Type B pancreatic cell (in vitro differentiated cells): ENCODE measurements at regions not wholly inside any gene's neighbourhood (a gene's known extent, or its start where the extent isn't known, plus 50 kb on each side); places are given as distances from the start of the nearest gene placed in this dataset.
"Not testable (repeated sequence)": the region's sequence is repeated elsewhere in the genome, so short reads cannot be mapped to it uniquely, and the experiment has no call there.

Experiments used
- DNase-seq: peaks from one replicate; pipeline ENCODE4 v3.0.0; 2021; ENCODE audit warnings: mixed read lengths; ENCODE audit not compliant: unreplicated experiment; ENCODE audit errors: extremely low spot score
- H3K27ac Mint-ChIP-seq: 2 replicates; pipeline ENCODE4 v1.8.0; 2021; ENCODE audit warnings: mild to moderate bottlenecking, mixed read lengths
- H3K27me3 Mint-ChIP-seq: 2 replicates; pipeline ENCODE4 v1.8.0; 2021; ENCODE audit warnings: mixed read lengths
- H3K36me3 Mint-ChIP-seq: 2 replicates; pipeline ENCODE4 v1.8.0; 2021; ENCODE audit warnings: mixed read lengths
- H3K4me1 Mint-ChIP-seq: one replicate; pipeline ENCODE4 v1.8.0; 2021; ENCODE audit warnings: mixed read lengths; ENCODE audit not compliant: unreplicated experiment
- H3K4me3 Mint-ChIP-seq: 2 replicates; pipeline ENCODE4 v1.8.0; 2021; ENCODE audit warnings: mild to moderate bottlenecking, mixed read lengths
- H3K9me3 Mint-ChIP-seq: 2 replicates; pipeline ENCODE4 v1.8.0; 2021; ENCODE audit warnings: mixed read lengths
- CTCF ChIP-seq: fragments of 200-600 bp; sonication (generic); conservative IDR thresholded peaks from 2 replicates; pipeline ENCODE4 v1.5.0; 2021; ENCODE audit warnings: antibody characterized with exemption, mild to moderate bottlenecking

- Mint-ChIP-seq H3K4me3 (no peak overlapping the region), H3K36me3 (no peaks in the 10 kb centered on the region), H3K27ac (no peak overlapping the region), H3K4me1 (peaks cover 9% of the 10 kb centered on the region), H3K9me3 (no peaks in the 10 kb centered on the region), H3K27me3 (no peaks in the 10 kb centered on the region)
- no peak for TF ChIP-seq CTCF
- no peak for DNase-seq
Measured at GRCh38 chr18:59800897-59801296, 98.9 kb upstream of the PMAIP1 start.

DNA sequence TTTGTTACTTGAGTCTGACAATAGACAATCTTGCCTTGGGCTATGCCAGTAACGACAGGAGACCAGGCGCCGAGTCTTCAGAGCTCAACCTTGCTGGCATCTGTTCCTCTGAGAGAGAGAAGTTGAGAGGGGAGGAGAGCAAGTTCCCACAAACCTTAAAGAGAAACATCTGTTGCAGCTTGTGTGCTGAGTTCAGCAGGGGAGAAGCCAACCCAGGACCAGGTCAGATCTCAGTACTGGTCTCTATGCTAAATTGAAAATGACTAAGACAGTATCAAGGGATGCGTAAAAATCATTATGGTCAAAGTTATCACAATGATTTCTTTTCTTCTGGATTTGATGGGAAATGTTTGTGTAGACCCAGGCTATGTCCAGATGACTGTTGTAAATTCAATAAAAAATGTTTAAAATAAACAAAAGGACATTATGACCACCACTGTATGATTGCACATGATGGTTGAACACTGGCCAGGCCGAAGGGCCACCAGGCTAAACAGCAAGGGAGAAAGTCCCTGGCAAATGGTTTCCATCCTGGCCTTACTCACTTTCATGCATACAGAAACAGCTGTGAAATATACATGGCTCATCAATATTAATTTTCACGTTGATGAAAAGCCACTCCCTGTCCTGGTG is 100.3 kb upstream of the PMAIP1 start:
- Mint-ChIP-seq H3K4me3 (no peak overlapping the region), H3K36me3 (no peaks in the 10 kb centered on the region), H3K9me3 (no peaks in the 10 kb centered on the region), H3K4me1 (peaks cover 9% of the 10 kb centered on the region), H3K27ac (no peak overlapping the region), H3K27me3 (no peaks in the 10 kb centered on the region)
- DNase-seq: no peak
- no peak for TF ChIP-seq CTCF

- no peaks in the 10 kb centered on the region for H3K27me3 Mint-ChIP-seq
- no peak overlapping the region for H3K4me3 Mint-ChIP-seq
- no peaks in the 10 kb centered on the region for H3K36me3 Mint-ChIP-seq
- no peaks in the 10 kb centered on the region for H3K9me3 Mint-ChIP-seq
- peaks cover 5% of the 10 kb centered on the region for H3K4me1 Mint-ChIP-seq
- DNase-seq: no peak
- no peak for TF ChIP-seq CTCF
- H3K27ac Mint-ChIP-seq: no peak overlapping the region
Measured at GRCh38 chr18:59795882-59796281, 98.7 kb upstream of the CCBE1 start.

DNA sequence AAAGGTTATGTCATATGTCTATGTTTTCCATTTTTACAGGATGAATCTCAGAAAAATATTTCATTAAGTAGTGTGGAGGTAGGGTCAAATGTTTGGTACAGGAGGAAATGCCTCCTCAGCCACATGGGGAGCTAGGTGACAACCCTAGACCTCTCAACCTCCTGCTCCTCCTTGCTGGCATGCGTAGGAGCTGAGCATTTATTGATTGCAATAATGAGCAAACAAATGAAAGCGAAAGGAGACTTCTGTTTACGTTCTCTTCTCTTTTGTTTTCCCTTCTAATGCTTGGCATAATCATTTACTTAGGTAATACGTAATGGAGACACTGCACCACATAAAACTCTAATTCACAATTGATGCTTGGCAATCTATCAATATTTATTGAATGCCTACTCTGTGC is 95.1 kb upstream of the CCBE1 start:
- Mint-ChIP-seq H3K9me3 (no peaks in the 10 kb centered on the region), H3K27ac (no peak overlapping the region), H3K36me3 (no peaks in the 10 kb centered on the region), H3K4me3 (no peak overlapping the region), H3K4me1 (peaks cover 13% of the 10 kb centered on the region), H3K27me3 (peaks cover 3% of the 10 kb centered on the region)
- no peak for DNase-seq
- no peak for TF ChIP-seq CTCF

- DNase-seq, H3K4me3 Mint-ChIP-seq, H3K27me3 Mint-ChIP-seq, H3K36me3 Mint-ChIP-seq, H3K9me3 Mint-ChIP-seq, H3K27ac Mint-ChIP-seq: not testable (repeated sequence)
- H3K4me1 Mint-ChIP-seq: peaks cover 13% of the 10 kb centered on the region
Measured at GRCh38 chr18:59790346-59790936, 93.2 kb upstream of the CCBE1 start.

- Mint-ChIP-seq H3K36me3 (no peaks in the 10 kb centered on the region), H3K27ac (no peak overlapping the region), H3K4me3 (no peak overlapping the region), H3K4me1 (peaks cover 13% of the 10 kb centered on the region), H3K9me3 (no peaks in the 10 kb centered on the region), H3K27me3 (peaks cover 3% of the 10 kb centered on the region)
- no peak for DNase-seq
- TF ChIP-seq CTCF: no peak
Measured at GRCh38 chr18:59788791-59789106, 91.5 kb upstream of the CCBE1 start.
